ENCODE measurements at regions not wholly inside any gene's neighbourhood (a gene's known extent, or its start where the extent isn't known, plus 50 kb on each side); places are given as distances from the start of the nearest gene placed in this dataset.

- Histone ChIP-seq H3K9ac (ENCODE audit: low read length) (no peak overlapping the region), H3K4me3 (ENCODE audit: insufficient read depth, low read depth, low read length) (no peak overlapping the region), H3K9me3 (ENCODE audit: insufficient read depth, low read depth, low read length) (no peaks in the 10 kb centered on the region), H3K79me2 (ENCODE audit: insufficient read depth, low read length) (no peaks in the 10 kb centered on the region), H3K27ac (ENCODE audit: low read depth, low read length) (no peak overlapping the region), H4K20me1 (ENCODE audit: insufficient read depth, low read length) (no peaks in the 10 kb centered on the region), H3K36me3 (ENCODE audit: insufficient read depth, low read length) (no peaks in the 10 kb centered on the region), H3K27me3 (ENCODE audit: insufficient read depth, low read length) (no peaks in the 10 kb centered on the region), H3K4me2 (ENCODE audit: low read length) (no peak overlapping the region), H2AFZ (ENCODE audit: low read depth, low read length) (no peak overlapping the region), H3K4me1 (ENCODE audit: insufficient read depth, low read length) (peaks cover 6% of the 10 kb centered on the region)
- no peaks in the 10 kb centered on the region for H3K27me3 Mint-ChIP-seq (ENCODE audit: low read depth, unreplicated experiment)
- FAIRE-seq (no peak), DNase-seq (ENCODE audit: low read depth) (no peak)
- no peak overlapping the region for H3K27ac Mint-ChIP-seq (ENCODE audit: unreplicated experiment)
- H3K36me3 Mint-ChIP-seq (ENCODE audit: low read depth, unreplicated experiment): no peaks in the 10 kb centered on the region
- H3K9me3 Mint-ChIP-seq (ENCODE audit: unreplicated experiment): no peaks in the 10 kb centered on the region
- H3K4me1 Mint-ChIP-seq (ENCODE audit: low read depth, unreplicated experiment): peaks cover 3% of the 10 kb centered on the region
- H3K4me3 Mint-ChIP-seq (ENCODE audit: unreplicated experiment): no peak overlapping the region
- TF ChIP-seq EZH2 (IDR thresholded peaks at IDR 0.05; ENCODE audit: insufficient read depth, low read length): no peak
Observed at GRCh38 chr7:81500631-81501030, 269.2 kb downstream of the HGF start.

- peak; percentile 66 for TF ChIP-seq CTCF (IDR thresholded peaks at IDR 0.05; ENCODE audit: insufficient read depth, low read depth, low read length)
- no peak for TF ChIP-seq EZH2 (IDR thresholded peaks at IDR 0.05; ENCODE audit: insufficient read depth, low read length)
- Mint-ChIP-seq H3K4me1 (ENCODE audit: low read depth, unreplicated experiment) (peaks cover 3% of the 10 kb centered on the region), H3K36me3 (ENCODE audit: low read depth, unreplicated experiment) (no peaks in the 10 kb centered on the region), H3K4me3 (ENCODE audit: unreplicated experiment) (no peak overlapping the region), H3K27ac (ENCODE audit: unreplicated experiment) (peak overlapping the region; percentile 30), H3K27me3 (ENCODE audit: low read depth, unreplicated experiment) (no peaks in the 10 kb centered on the region), H3K9me3 (ENCODE audit: unreplicated experiment) (no peaks in the 10 kb centered on the region)
- DNase-seq (ENCODE audit: low read depth) (peak; percentile 69), FAIRE-seq (peak; percentile 92)
- Histone ChIP-seq H3K4me3 (ENCODE audit: insufficient read depth, low read depth, low read length) (no peak overlapping the region), H3K36me3 (ENCODE audit: insufficient read depth, low read length) (no peaks in the 10 kb centered on the region), H3K9me3 (ENCODE audit: insufficient read depth, low read depth, low read length) (no peaks in the 10 kb centered on the region), H4K20me1 (ENCODE audit: insufficient read depth, low read length) (no peaks in the 10 kb centered on the region), H3K9ac (ENCODE audit: low read length) (peak overlapping the region; percentile 22), H3K79me2 (ENCODE audit: insufficient read depth, low read length) (no peaks in the 10 kb centered on the region), H3K4me1 (ENCODE audit: insufficient read depth, low read length) (peaks cover 6% of the 10 kb centered on the region), H2AFZ (ENCODE audit: low read depth, low read length) (no peak overlapping the region), H3K27ac (ENCODE audit: low read depth, low read length) (peak overlapping the region; percentile 4), H3K27me3 (ENCODE audit: insufficient read depth, low read length) (no peaks in the 10 kb centered on the region), H3K4me2 (ENCODE audit: low read length) (peak overlapping the region; percentile 12)
Observed at GRCh38 chr7:81499262-81500116, 270.4 kb downstream of the HGF start.

GRCh38 chr7:81498176-81498575 is 271.7 kb downstream of the HGF start:
- no peaks in the 10 kb centered on the region for H3K27me3 Mint-ChIP-seq (ENCODE audit: low read depth, unreplicated experiment)
- H3K4me3 Mint-ChIP-seq (ENCODE audit: unreplicated experiment): no peak overlapping the region
- Histone ChIP-seq H3K27ac (ENCODE audit: low read depth, low read length) (no peak overlapping the region), H3K4me1 (ENCODE audit: insufficient read depth, low read length) (peaks cover 6% of the 10 kb centered on the region), H2AFZ (ENCODE audit: low read depth, low read length) (no peak overlapping the region), H3K36me3 (ENCODE audit: insufficient read depth, low read length) (no peaks in the 10 kb centered on the region), H3K9ac (ENCODE audit: low read length) (no peak overlapping the region), H3K79me2 (ENCODE audit: insufficient read depth, low read length) (no peaks in the 10 kb centered on the region), H3K27me3 (ENCODE audit: insufficient read depth, low read length) (no peaks in the 10 kb centered on the region), H3K9me3 (ENCODE audit: insufficient read depth, low read depth, low read length) (no peaks in the 10 kb centered on the region), H3K4me2 (ENCODE audit: low read length) (no peak overlapping the region), H3K4me3 (ENCODE audit: insufficient read depth, low read depth, low read length) (no peak overlapping the region), H4K20me1 (ENCODE audit: insufficient read depth, low read length) (no peaks in the 10 kb centered on the region)
- H3K36me3 Mint-ChIP-seq (ENCODE audit: low read depth, unreplicated experiment): no peaks in the 10 kb centered on the region
- DNase-seq (ENCODE audit: low read depth) (no peak), FAIRE-seq (no peak)
- peaks cover 3% of the 10 kb centered on the region for H3K4me1 Mint-ChIP-seq (ENCODE audit: low read depth, unreplicated experiment)
- H3K9me3 Mint-ChIP-seq (ENCODE audit: unreplicated experiment): no peaks in the 10 kb centered on the region
- H3K27ac Mint-ChIP-seq (ENCODE audit: unreplicated experiment): no peak overlapping the region
- no peak for TF ChIP-seq CTCF (IDR thresholded peaks at IDR 0.05; ENCODE audit: insufficient read depth, low read depth, low read length)
- no peak for TF ChIP-seq EZH2 (IDR thresholded peaks at IDR 0.05; ENCODE audit: insufficient read depth, low read length)

All from astrocyte (in vitro differentiated cells and primary cell).